ENCODE measurements at regions not wholly inside any gene's neighbourhood (a gene's known extent, or its start where the extent isn't known, plus 50 kb on each side); places are given as distances from the start of the nearest gene placed in this dataset.

DNA sequence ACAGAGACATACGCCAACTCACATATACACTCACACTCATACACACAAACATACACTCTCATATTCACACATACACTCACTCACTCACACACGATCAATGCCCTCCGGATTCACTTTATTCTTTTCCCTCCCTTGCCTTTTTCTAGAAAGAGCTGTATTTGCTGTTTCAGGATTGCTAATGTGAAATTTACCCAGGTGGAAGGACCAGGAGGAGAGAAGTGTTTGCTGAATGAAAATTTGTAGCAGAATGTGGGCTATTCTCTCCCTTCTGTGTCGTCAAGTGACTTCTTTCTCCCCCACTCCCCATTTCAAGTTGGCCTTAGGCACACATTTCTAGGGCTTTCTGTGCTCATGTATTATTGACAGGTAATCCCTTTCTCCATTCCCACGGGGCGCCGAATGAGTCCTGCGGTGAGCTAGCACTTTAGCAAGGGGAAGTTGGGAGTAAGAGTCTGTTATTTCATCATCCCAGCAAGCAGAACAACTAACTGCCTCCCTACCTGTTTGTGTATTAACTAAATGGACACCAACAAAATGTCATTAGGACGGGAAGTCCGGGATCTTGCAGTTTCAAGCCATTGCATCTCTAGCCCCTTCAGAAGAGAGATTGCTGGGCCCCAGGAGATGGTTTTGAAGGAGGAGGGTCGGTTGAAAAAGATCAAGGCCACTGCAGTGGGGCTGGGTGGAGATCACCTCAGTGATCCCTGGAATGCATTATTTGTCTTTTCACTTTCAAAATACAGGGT, 97.1 kb upstream of the TAF11L2 start (continued):
- TF ChIP-seq ETV6 (IDR thresholded peaks at IDR 0.05; ENCODE audit: borderline replicate concordance in 1 of 2, low read depth in 2 of 2, low read length in 1 of 2) (no peak), ETV6 (CRISPR knock-in tag; IDR thresholded peaks at IDR 0.05; ENCODE audit: borderline replicate concordance) (no peak), KLF1 (tag; IDR thresholded peaks at IDR 0.05) (no peak), ZNF165 (CRISPR knock-in tag; IDR thresholded peaks at IDR 0.05; ENCODE audit: borderline replicate concordance) (peak; percentile 55; the same call in 1 of the 2 replicates), PURB (CRISPR knock-in tag; IDR thresholded peaks at IDR 0.05; ENCODE audit: low read depth) (no peak), NR2F6 (CRISPR knock-in tag; IDR thresholded peaks at IDR 0.05) (no peak), NR2C2 (CRISPR knock-in tag; IDR thresholded peaks at IDR 0.05) (no peak), NR2C2 (tag; IDR thresholded peaks at IDR 0.05) (no peak), PTRF (tag; IDR thresholded peaks at IDR 0.05) (no peak), JUND (IDR thresholded peaks at IDR 0.05; ENCODE audit: borderline replicate concordance, low read depth, low read length) (0 out of 2 replicates have a peak, but pooled peaks have one; percentile 42), JUND (tag; IDR thresholded peaks at IDR 0.05; ENCODE audit: borderline replicate concordance, low read depth, low read length) (peak; percentile 40; the same call in 1 of the 3 replicates), KAT8 (IDR thresholded peaks at IDR 0.05; ENCODE audit: low read depth) (no peak), MXI1 (IDR thresholded peaks at IDR 0.05; ENCODE audit: low read depth, low read length) (no peak), HNRNPUL1 (IDR thresholded peaks at IDR 0.05; ENCODE audit: low read length) (no peak), HMBOX1 (IDR thresholded peaks at IDR 0.05) (peak; percentile 83; the same call in 1 of the 2 replicates), MLX (CRISPR knock-in tag; conservative IDR thresholded peaks at IDR 0.05) (no peak), BRF1 (IDR thresholded peaks at IDR 0.05; ENCODE audit: borderline replicate concordance, extremely low read depth, insufficient read length) (no peak), BMI1 (IDR thresholded peaks at IDR 0.05; ENCODE audit: low read length) (no peak), RBBP5 (IDR thresholded peaks at IDR 0.05; ENCODE audit: borderline replicate concordance, insufficient read depth, low read length, poor library complexity, severe bottlenecking) (no peak), PCBP1 (IDR thresholded peaks at IDR 0.05; ENCODE audit: low read depth, low read length, poor library complexity, severe bottlenecking) (no peak), NFRKB (IDR thresholded peaks at IDR 0.05; ENCODE audit: low read depth) (peak; percentile 24; the same call in 1 of the 2 replicates), ZNF583 (CRISPR knock-in tag; IDR thresholded peaks at IDR 0.05) (0 out of 2 replicates have a peak, but pooled peaks have one; percentile 15), ZNF354B (CRISPR knock-in tag; IDR thresholded peaks at IDR 0.05) (0 out of 2 replicates have a peak, but pooled peaks have one; percentile 16)
- TF ChIP-seq, protein P1, sequence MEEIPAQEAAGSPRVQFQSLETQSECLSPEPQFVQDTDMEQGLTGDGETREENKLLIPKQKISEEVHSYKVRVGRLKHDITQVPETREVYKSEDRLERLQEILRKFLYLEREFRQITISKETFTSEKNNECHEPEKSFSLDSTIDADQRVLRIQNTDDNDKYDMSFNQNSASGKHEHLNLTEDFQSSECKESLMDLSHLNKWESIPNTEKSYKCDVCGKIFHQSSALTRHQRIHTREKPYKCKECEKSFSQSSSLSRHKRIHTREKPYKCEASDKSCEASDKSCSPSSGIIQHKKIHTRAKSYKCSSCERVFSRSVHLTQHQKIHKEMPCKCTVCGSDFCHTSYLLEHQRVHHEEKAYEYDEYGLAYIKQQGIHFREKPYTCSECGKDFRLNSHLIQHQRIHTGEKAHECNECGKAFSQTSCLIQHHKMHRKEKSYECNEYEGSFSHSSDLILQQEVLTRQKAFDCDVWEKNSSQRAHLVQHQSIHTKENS (CRISPR knock-in tag; IDR thresholded peaks at IDR 0.05) = no peak
- TF ChIP-seq, protein P2, sequence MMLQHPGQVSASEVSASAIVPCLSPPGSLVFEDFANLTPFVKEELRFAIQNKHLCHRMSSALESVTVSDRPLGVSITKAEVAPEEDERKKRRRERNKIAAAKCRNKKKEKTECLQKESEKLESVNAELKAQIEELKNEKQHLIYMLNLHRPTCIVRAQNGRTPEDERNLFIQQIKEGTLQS (IDR thresholded peaks at IDR 0.05) = peak; percentile 87
- TF ChIP-seq, protein P2 (CRISPR knock-in tag; conservative IDR thresholded peaks at IDR 0.05) = no peak

Measured in K562 (cell line).